T-helper 2 cell treated with Interferon-gamma antibody and Interleukin-4, amounts not matched to agents 5 μg/mL and 100 μg/mL, for 36 hours (primary cell): ENCODE measurements at regions not wholly inside any gene's neighbourhood (a gene's known extent, or its start where the extent isn't known, plus 50 kb on each side); places are given as distances from the start of the nearest gene placed in this dataset.

Experiments used
- DNase-seq: peaks from one replicate; pipeline ENCODE4 v3.0.0; 2021; ENCODE audit warnings: low spot score
- H3K27ac Mint-ChIP-seq: one replicate; pipeline ENCODE4 v1.8.0; 2021; ENCODE audit warnings: mild to moderate bottlenecking, mixed read lengths
- H3K27me3 Mint-ChIP-seq: one replicate; pipeline ENCODE4 v1.8.0; 2021; ENCODE audit warnings: low read depth, mixed read lengths
- H3K36me3 Mint-ChIP-seq: one replicate; pipeline ENCODE4 v1.8.0; 2021; ENCODE audit warnings: low read depth, mixed read lengths
- H3K4me1 Mint-ChIP-seq: one replicate; pipeline ENCODE4 v1.8.0; 2021; ENCODE audit warnings: low read depth, mixed read lengths
- H3K4me3 Mint-ChIP-seq: one replicate; pipeline ENCODE4 v1.8.0; 2022; ENCODE audit warnings: mild to moderate bottlenecking, moderate library complexity, mixed read lengths
- H3K9me3 Mint-ChIP-seq: one replicate; pipeline ENCODE4 v1.8.0; 2021; ENCODE audit warnings: mixed read lengths

- Mint-ChIP-seq H3K36me3 (no peaks in the 10 kb centered on the region), H3K4me3 (no peak overlapping the region), H3K27me3 (no peaks in the 10 kb centered on the region), H3K27ac (no peak overlapping the region), H3K9me3 (no peaks in the 10 kb centered on the region), H3K4me1 (no peaks in the 10 kb centered on the region)
- no peak for DNase-seq
Observed at GRCh38 chr11:92504534-92504933, 279.9 kb downstream of the FAT3 start.

- no peak overlapping the region for H3K4me3 Mint-ChIP-seq
- H3K4me1 Mint-ChIP-seq, result no peaks in the 10 kb centered on the region
- H3K27ac Mint-ChIP-seq, result no peak overlapping the region
- H3K27me3 Mint-ChIP-seq, result no peaks in the 10 kb centered on the region
- DNase-seq, result no peak
- H3K9me3 Mint-ChIP-seq, result no peaks in the 10 kb centered on the region
- no peaks in the 10 kb centered on the region for H3K36me3 Mint-ChIP-seq
Observed at GRCh38 chr11:92505689-92506088, 281.1 kb downstream of the FAT3 start.

GRCh38 chr11:92506809-92507336 is 282.3 kb downstream of the FAT3 start:
- no peaks in the 10 kb centered on the region for H3K9me3 Mint-ChIP-seq
- H3K4me3 Mint-ChIP-seq, result no peak overlapping the region
- H3K27me3 Mint-ChIP-seq, result no peaks in the 10 kb centered on the region
- no peak overlapping the region for H3K27ac Mint-ChIP-seq
- no peaks in the 10 kb centered on the region for H3K36me3 Mint-ChIP-seq
- H3K4me1 Mint-ChIP-seq, result no peaks in the 10 kb centered on the region
- DNase-seq, result no peak

DNA sequence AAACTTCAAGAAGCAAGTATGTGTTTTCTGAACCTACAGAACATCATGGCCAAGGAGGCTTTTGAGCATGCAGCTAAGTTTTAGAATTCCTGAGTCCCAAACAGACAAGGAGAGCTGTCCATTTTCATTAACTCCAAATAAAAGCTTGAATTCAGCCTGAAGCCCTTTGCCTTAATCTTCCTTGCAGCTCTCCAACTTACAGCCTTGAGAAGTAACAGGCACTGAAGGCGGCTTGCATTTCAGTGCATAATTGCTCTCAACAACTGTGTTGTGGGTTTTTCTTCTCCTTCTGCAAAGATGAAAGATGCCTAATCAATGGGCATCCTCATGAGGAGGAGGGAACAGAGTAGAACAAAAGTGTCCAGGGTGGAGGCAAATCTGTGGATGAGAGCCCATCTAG is 286.0 kb downstream of the FAT3 start:
- no peaks in the 10 kb centered on the region for H3K4me1 Mint-ChIP-seq
- H3K4me3 Mint-ChIP-seq, result no peak overlapping the region
- no peak overlapping the region for H3K27ac Mint-ChIP-seq
- H3K27me3 Mint-ChIP-seq, result no peaks in the 10 kb centered on the region
- no peaks in the 10 kb centered on the region for H3K9me3 Mint-ChIP-seq
- DNase-seq, result no peak
- H3K36me3 Mint-ChIP-seq, result no peaks in the 10 kb centered on the region

DNA sequence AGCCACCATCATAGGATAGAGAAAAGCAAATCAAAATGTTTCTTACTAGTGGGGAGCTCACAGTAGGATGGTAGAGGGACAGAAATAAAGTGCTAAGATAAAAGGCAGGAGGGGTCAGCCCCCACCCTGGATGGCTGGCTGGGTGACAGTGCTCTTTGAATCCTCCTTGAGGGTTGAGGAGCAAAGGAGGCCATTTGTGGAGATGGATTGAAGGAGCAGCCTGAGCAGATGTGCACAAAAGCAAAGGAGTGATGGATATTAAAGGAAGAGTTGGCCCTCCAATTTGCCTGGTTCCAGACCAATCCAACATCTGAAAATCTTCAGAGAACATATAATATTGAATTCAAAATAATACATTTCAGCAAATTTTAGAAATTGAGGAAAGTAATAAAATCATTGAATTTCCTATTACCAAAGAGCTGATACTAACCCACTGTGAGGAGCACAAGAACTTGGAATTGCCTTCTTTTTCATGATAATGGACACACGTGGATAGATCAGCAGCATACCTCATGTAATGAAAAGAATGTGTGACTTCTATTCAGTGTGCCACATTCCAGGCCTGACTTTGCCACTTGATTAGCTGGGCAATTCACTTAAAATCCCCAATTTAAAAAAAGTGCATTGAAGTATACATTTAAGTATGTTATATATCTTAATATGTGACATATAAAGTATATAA is 287.0 kb downstream of the FAT3 start:
- Mint-ChIP-seq H3K36me3 (no peaks in the 10 kb centered on the region), H3K4me3 (no peak overlapping the region), H3K27me3 (no peaks in the 10 kb centered on the region), H3K27ac (no peak overlapping the region), H3K9me3 (no peaks in the 10 kb centered on the region), H3K4me1 (no peaks in the 10 kb centered on the region)
- DNase-seq, result no peak

DNA sequence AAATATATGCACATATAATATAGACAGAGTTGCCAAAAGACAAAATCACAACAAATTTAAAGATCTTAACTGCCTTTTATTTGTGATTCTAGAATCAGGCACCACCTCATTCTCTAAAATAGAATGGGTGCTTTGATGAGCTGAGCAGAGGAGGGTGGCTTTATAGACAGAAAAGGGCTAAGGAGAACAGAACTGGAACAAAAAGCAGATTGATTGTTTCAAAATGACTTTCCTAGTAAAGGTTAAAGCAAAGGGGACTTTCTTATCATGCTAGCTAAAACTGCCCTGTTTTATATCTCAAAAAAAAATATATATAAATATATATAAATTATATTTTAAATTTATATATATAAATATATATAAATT is 287.6 kb downstream of the FAT3 start:
- no peaks in the 10 kb centered on the region for H3K9me3 Mint-ChIP-seq
- no peaks in the 10 kb centered on the region for H3K36me3 Mint-ChIP-seq
- H3K27ac Mint-ChIP-seq, result no peak overlapping the region
- no peak overlapping the region for H3K4me3 Mint-ChIP-seq
- H3K27me3 Mint-ChIP-seq, result no peaks in the 10 kb centered on the region
- no peak for DNase-seq
- H3K4me1 Mint-ChIP-seq, result no peaks in the 10 kb centered on the region

DNA sequence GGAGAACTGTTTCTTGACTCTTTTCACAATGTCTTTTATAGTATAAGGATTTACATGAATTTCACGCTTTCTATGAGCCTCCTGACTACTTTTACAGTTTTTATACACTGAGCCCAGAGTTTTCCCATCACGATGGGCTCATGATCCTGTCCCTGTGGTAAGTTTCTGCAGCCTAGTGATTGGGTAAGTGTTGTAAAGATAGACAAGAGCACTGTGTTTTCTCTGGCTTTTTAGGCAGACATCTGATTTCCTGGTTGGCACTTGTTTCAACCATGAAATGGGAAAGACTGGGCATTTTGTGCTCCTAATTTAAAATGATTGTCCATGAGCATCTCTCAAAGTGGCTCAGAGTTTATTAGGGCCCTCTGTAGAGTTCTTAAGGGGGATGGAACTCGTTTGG is 299.0 kb downstream of the FAT3 start:
- H3K36me3 Mint-ChIP-seq, result no peaks in the 10 kb centered on the region
- H3K27ac Mint-ChIP-seq, result no peak overlapping the region
- DNase-seq, result no peak
- H3K27me3 Mint-ChIP-seq, result no peaks in the 10 kb centered on the region
- H3K4me1 Mint-ChIP-seq, result no peaks in the 10 kb centered on the region
- no peak overlapping the region for H3K4me3 Mint-ChIP-seq
- no peaks in the 10 kb centered on the region for H3K9me3 Mint-ChIP-seq

GRCh38 chr11:92524542-92524941 is 299.9 kb downstream of the FAT3 start:
- DNase-seq, result no peak
- H3K27me3 Mint-ChIP-seq, result no peaks in the 10 kb centered on the region
- no peak overlapping the region for H3K4me3 Mint-ChIP-seq
- no peak overlapping the region for H3K27ac Mint-ChIP-seq
- H3K36me3 Mint-ChIP-seq, result no peaks in the 10 kb centered on the region
- no peaks in the 10 kb centered on the region for H3K4me1 Mint-ChIP-seq
- H3K9me3 Mint-ChIP-seq, result no peaks in the 10 kb centered on the region

DNA sequence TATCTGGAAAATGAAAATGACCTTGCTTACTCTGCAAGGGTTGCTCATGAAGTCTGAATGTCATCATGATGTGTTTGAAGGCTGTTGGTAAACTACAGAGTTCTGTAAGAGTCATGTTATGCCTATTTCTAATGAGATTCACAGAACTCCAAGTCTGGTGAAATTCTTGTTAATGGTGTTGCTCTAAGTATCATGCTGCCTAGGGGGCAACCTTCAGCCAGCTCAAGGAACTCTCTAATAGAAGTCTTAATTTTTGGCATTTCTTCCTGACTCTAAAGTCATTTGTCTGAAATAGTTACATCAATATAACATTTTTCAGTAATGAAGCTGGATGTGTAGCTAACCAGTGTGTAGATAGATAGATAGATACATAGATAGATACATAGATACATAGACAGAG is 302.8 kb downstream of the FAT3 start:
- H3K9me3 Mint-ChIP-seq, result no peaks in the 10 kb centered on the region
- no peaks in the 10 kb centered on the region for H3K36me3 Mint-ChIP-seq
- H3K27ac Mint-ChIP-seq, result no peak overlapping the region
- H3K27me3 Mint-ChIP-seq, result no peaks in the 10 kb centered on the region
- no peaks in the 10 kb centered on the region for H3K4me1 Mint-ChIP-seq
- H3K4me3 Mint-ChIP-seq, result no peak overlapping the region
- no peak for DNase-seq

DNA sequence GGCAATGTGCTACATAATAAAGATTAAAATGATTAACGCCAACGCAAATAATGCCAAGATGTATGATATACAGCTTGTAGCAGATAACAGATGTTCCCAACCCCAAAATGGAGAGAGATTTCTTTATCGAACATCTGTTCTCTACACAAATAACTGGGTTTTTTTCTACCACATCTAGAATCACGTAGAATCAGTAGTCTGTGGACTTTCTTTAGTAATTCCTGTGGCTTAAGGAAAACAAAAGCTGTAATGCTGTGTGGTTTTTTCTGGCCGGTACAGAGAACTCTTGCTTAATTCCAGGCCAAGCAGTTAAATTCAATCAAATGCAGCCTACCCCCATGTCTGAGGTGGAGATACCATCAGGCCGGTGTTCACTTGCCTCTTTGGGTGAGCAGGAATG is 303.4 kb downstream of the FAT3 start:
- H3K36me3 Mint-ChIP-seq, result no peaks in the 10 kb centered on the region
- no peak overlapping the region for H3K27ac Mint-ChIP-seq
- no peaks in the 10 kb centered on the region for H3K27me3 Mint-ChIP-seq
- no peak overlapping the region for H3K4me3 Mint-ChIP-seq
- H3K9me3 Mint-ChIP-seq, result no peaks in the 10 kb centered on the region
- no peak for DNase-seq
- no peaks in the 10 kb centered on the region for H3K4me1 Mint-ChIP-seq

DNA sequence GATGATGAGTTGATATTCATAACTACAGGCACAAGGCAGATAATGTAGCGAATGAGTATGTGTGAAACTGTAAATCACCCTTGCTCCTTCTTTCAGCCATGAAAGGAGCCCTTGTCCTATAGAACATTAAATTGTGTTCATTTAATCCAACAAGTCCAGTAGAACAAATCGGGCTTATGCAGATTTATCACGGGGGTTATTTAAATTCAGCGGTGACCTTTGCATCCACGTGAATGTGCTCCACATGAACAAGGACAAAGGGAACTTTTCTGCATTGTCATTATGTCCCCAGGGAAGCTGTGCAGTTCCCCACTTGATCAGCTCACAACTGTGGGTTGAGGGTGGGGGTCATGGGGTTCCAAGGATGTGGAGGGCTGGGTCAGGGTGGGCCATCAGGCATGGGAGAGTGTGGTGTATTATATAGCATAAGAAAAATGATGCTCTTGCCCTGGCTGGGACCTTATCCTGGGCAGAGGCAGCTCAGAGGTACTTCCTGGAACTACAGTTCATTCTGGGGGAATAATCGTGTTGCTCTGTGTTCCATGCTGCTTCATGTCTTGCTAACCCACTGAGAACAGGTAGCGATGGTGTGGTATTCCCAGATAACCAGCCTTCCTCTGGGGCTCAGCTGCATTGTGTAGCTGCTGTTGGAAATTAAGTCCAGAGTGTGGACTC is 306.6 kb downstream of the FAT3 start:
- Mint-ChIP-seq H3K27me3 (no peaks in the 10 kb centered on the region), H3K4me1 (no peaks in the 10 kb centered on the region), H3K36me3 (no peaks in the 10 kb centered on the region), H3K27ac (no peak overlapping the region), H3K9me3 (no peaks in the 10 kb centered on the region), H3K4me3 (no peak overlapping the region)
- no peak for DNase-seq

GRCh38 chr11:92533657-92534335 is 309.2 kb downstream of the FAT3 start:
- Mint-ChIP-seq H3K27me3 (no peaks in the 10 kb centered on the region), H3K9me3 (no peaks in the 10 kb centered on the region), H3K36me3 (no peaks in the 10 kb centered on the region), H3K4me1 (no peaks in the 10 kb centered on the region), H3K27ac (no peak overlapping the region), H3K4me3 (no peak overlapping the region)
- DNase-seq, result no peak

DNA sequence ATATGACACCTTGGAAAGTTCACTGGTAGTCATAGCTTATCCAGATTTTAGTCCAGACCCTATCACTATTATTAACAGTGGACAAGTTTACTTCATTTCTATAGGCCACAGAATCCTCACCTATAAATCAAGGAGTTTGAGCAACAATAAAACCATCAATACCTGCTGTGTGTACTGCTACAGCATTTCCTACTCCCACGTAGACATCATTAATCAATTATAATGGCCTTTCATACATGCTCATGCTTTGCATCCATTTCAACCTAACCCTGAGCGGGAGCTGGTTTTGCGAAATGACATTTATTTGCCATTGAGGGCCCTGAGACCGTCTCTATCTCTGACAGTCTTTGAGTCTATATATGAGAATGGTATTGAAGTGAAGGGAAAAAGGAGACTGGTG is 312.3 kb downstream of the FAT3 start:
- no peak overlapping the region for H3K27ac Mint-ChIP-seq
- H3K4me1 Mint-ChIP-seq, result no peaks in the 10 kb centered on the region
- H3K36me3 Mint-ChIP-seq, result no peaks in the 10 kb centered on the region
- no peaks in the 10 kb centered on the region for H3K27me3 Mint-ChIP-seq
- H3K4me3 Mint-ChIP-seq, result no peak overlapping the region
- DNase-seq, result no peak
- no peaks in the 10 kb centered on the region for H3K9me3 Mint-ChIP-seq

- H3K27me3 Mint-ChIP-seq, result no peaks in the 10 kb centered on the region
- H3K9me3 Mint-ChIP-seq, result no peaks in the 10 kb centered on the region
- H3K36me3 Mint-ChIP-seq, result no peaks in the 10 kb centered on the region
- no peak for DNase-seq
- no peak overlapping the region for H3K27ac Mint-ChIP-seq
- H3K4me1 Mint-ChIP-seq, result no peaks in the 10 kb centered on the region
- H3K4me3 Mint-ChIP-seq, result no peak overlapping the region
Observed at GRCh38 chr11:92540096-92540495, 315.5 kb downstream of the FAT3 start.
